ENCODE measurements at regions not wholly inside any gene's neighbourhood (a gene's known extent, or its start where the extent isn't known, plus 50 kb on each side); places are given as distances from the start of the nearest gene placed in this dataset.

GRCh38 chr6:49329186-49329585, 133.9 kb downstream of the MMUT start:
- Histone ChIP-seq H3K4me3 (no peak overlapping the region), H3K27me3 (no peaks in the 10 kb centered on the region), H3K9me3 (no peaks in the 10 kb centered on the region), H3K36me3 (no peaks in the 10 kb centered on the region), H3K27ac (no peak overlapping the region), H3K4me1 (no peaks in the 10 kb centered on the region)
- TF ChIP-seq POLR2A (IDR thresholded peaks at IDR 0.05) (no peak), POLR2AphosphoS5 (IDR thresholded peaks at IDR 0.05) (no peak)
- TF ChIP-seq, protein P1, sequence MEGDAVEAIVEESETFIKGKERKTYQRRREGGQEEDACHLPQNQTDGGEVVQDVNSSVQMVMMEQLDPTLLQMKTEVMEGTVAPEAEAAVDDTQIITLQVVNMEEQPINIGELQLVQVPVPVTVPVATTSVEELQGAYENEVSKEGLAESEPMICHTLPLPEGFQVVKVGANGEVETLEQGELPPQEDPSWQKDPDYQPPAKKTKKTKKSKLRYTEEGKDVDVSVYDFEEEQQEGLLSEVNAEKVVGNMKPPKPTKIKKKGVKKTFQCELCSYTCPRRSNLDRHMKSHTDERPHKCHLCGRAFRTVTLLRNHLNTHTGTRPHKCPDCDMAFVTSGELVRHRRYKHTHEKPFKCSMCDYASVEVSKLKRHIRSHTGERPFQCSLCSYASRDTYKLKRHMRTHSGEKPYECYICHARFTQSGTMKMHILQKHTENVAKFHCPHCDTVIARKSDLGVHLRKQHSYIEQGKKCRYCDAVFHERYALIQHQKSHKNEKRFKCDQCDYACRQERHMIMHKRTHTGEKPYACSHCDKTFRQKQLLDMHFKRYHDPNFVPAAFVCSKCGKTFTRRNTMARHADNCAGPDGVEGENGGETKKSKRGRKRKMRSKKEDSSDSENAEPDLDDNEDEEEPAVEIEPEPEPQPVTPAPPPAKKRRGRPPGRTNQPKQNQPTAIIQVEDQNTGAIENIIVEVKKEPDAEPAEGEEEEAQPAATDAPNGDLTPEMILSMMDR (IDR thresholded peaks at IDR 0.05): no peak
- DNase-seq (ENCODE audit: low spot score in 2 of 2): no peak
- intact Hi-C loops (cut with DNase I; ENCODE audit: low total_unique reads): no loop called here

GRCh38 chr6:49328051-49328744, 134.9 kb downstream of the MMUT start:
- H3K9me3 ChIP-seq: no peaks in the 10 kb centered on the region
- no peak overlapping the region for H3K4me3 ChIP-seq
- H3K27ac ChIP-seq: no peak overlapping the region
- DNase-seq (ENCODE audit: low spot score in 2 of 2): no peak
- no peaks in the 10 kb centered on the region for H3K27me3 ChIP-seq
- no peaks in the 10 kb centered on the region for H3K36me3 ChIP-seq
- intact Hi-C loops (cut with DNase I; ENCODE audit: low total_unique reads): no loop called here
- no peaks in the 10 kb centered on the region for H3K4me1 ChIP-seq
- TF ChIP-seq, protein P1 (IDR thresholded peaks at IDR 0.05): no peak
- TF ChIP-seq POLR2A (IDR thresholded peaks at IDR 0.05): no peak
- TF ChIP-seq POLR2AphosphoS5 (IDR thresholded peaks at IDR 0.05): no peak

GRCh38 chr6:49327571-49327970, 135.5 kb downstream of the MMUT start:
- no peaks in the 10 kb centered on the region for H3K27me3 ChIP-seq
- no peak overlapping the region for H3K27ac ChIP-seq
- no peaks in the 10 kb centered on the region for H3K36me3 ChIP-seq
- intact Hi-C loops (cut with DNase I; ENCODE audit: low total_unique reads): no loop called here
- no peaks in the 10 kb centered on the region for H3K4me1 ChIP-seq
- no peak for DNase-seq (ENCODE audit: low spot score in 2 of 2)
- H3K4me3 ChIP-seq: no peak overlapping the region
- no peaks in the 10 kb centered on the region for H3K9me3 ChIP-seq
- no peak for TF ChIP-seq POLR2A (IDR thresholded peaks at IDR 0.05)
- no peak for TF ChIP-seq POLR2AphosphoS5 (IDR thresholded peaks at IDR 0.05)
- TF ChIP-seq, protein P1 (IDR thresholded peaks at IDR 0.05): no peak

DNA sequence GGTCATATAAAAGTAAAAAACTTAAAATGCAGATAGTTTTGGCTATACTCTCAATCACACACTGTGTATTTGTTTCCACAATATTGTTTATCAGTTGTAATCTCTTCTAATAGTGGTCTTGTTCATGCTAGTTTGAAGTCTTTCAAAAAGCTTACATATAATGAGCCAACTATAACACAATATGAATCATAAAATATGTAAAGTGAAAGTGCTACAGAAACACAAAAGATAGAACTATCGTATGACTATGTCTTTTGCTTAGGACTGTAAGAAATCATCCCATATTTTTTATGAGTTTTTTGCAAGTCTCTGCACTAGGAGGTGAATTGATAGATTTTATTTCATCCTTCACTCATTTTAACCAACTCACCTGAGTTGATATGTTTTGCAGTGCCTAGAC, 136.0 kb downstream of the MMUT start:
- Histone ChIP-seq H3K4me1 (no peaks in the 10 kb centered on the region), H3K27me3 (no peaks in the 10 kb centered on the region), H3K4me3 (no peak overlapping the region), H3K36me3 (no peaks in the 10 kb centered on the region), H3K27ac (no peak overlapping the region), H3K9me3 (no peaks in the 10 kb centered on the region)
- intact Hi-C loops (cut with DNase I; ENCODE audit: low total_unique reads): no loop called here
- TF ChIP-seq POLR2A (IDR thresholded peaks at IDR 0.05): no peak
- TF ChIP-seq POLR2AphosphoS5 (IDR thresholded peaks at IDR 0.05): no peak
- TF ChIP-seq, protein P1 (IDR thresholded peaks at IDR 0.05): no peak
- DNase-seq (ENCODE audit: low spot score in 2 of 2): no peak

DNA sequence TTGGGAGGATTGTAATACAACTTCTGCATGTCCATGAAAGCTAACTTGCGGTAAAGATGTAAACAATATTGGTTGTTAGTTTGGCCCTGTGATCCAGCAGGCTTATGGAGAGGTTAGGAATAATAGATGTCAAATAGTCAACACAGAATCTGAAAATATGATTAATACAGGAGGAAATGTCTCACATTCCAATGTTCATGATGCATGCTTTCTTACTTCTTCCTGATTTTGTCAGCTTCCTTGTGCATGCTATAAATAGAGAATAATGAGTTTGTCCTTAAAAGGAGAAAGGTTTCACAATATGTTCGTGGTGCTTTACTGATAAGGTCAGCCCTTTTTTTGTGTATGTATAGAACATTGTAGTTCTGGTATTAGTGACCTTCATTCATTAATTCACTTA, 136.7 kb downstream of the MMUT start:
- H3K4me1 ChIP-seq: no peaks in the 10 kb centered on the region
- no peaks in the 10 kb centered on the region for H3K27me3 ChIP-seq
- H3K27ac ChIP-seq: no peak overlapping the region
- intact Hi-C loops (cut with DNase I; ENCODE audit: low total_unique reads): no loop called here
- no peak for TF ChIP-seq POLR2A (IDR thresholded peaks at IDR 0.05)
- no peak for TF ChIP-seq POLR2AphosphoS5 (IDR thresholded peaks at IDR 0.05)
- TF ChIP-seq, protein P1 (IDR thresholded peaks at IDR 0.05): no peak
- H3K9me3 ChIP-seq: no peaks in the 10 kb centered on the region
- no peak for DNase-seq (ENCODE audit: low spot score in 2 of 2)
- no peak overlapping the region for H3K4me3 ChIP-seq
- no peaks in the 10 kb centered on the region for H3K36me3 ChIP-seq
